Tibial nerve (tissue), 4 donors: ENCODE measurements at regions not wholly inside any gene's neighbourhood (a gene's known extent, or its start where the extent isn't known, plus 50 kb on each side); places are given as distances from the start of the nearest gene placed in this dataset.

ENCODE experiments used
- CTCF ChIP-seq, 5 experiments: fragments of 200-600 bp in 3 of 5; fragments of 450-650 bp in 2 of 5; sonication (generic) in 3 of 5; IDR thresholded peaks; one replicate each; pipeline ENCODE4 v1.5.1; 2016 to 2019; ENCODE audit warnings: antibody characterized with exemption in 5 of 5, mild to moderate bottlenecking in 3 of 5, moderate library complexity in 2 of 5
- EP300 ChIP-seq, 2 donors: sonication (generic); formaldehyde crosslinking; IDR thresholded peaks; one replicate each; pipeline ENCODE4 v1.6.1; 2017; ENCODE audit warnings: antibody characterized with exemption in 2 of 2, mild to moderate bottlenecking in 1 of 2
- POLR2A ChIP-seq, 2 donors: fragments of 450-650 bp; IDR thresholded peaks; one replicate each; pipeline ENCODE4 v1.6.1; 2017; ENCODE audit warnings: antibody characterized with exemption in 2 of 2, mild to moderate bottlenecking in 2 of 2, moderate library complexity in 2 of 2

GRCh38 chr1:113282893-113283285 lies 107.4 kb upstream of the MAGI3 start:
- TF ChIP-seq POLR2A (IDR thresholded peaks at IDR 0.05) (no peak), CTCF (IDR thresholded peaks at IDR 0.05) (no peak), EP300 (IDR thresholded peaks at IDR 0.05) (no peak)
